Mesenchymal stem cell (in vitro differentiated cells and primary cell): ENCODE measurements at regions not wholly inside any gene's neighbourhood (a gene's known extent, or its start where the extent isn't known, plus 50 kb on each side); places are given as distances from the start of the nearest gene placed in this dataset.

Experiments
- DNase-seq: peaks from one replicate; pipeline ENCODE4 v3.0.0-alpha.2; 2013
- H2AFZ ChIP-seq: one replicate; pipeline ENCODE4 v1.6.1; 2013; ENCODE audit warnings: low read depth, mild to moderate bottlenecking, control low read depth, inconsistent platforms, low read length, moderate library complexity
- H2AK5ac ChIP-seq: 2 replicates; pipeline ENCODE4 v1.6.1; 2013; ENCODE audit warnings: low read length, moderate library complexity, mild to moderate bottlenecking, inconsistent platforms; ENCODE audit not compliant: severe bottlenecking
- H2BK120ac ChIP-seq: one replicate; pipeline ENCODE4 v1.6.1; 2013; ENCODE audit warnings: low read depth, mild to moderate bottlenecking, inconsistent platforms, low read length, moderate library complexity
- H2BK12ac ChIP-seq, 2 experiments: one replicate each; pipeline ENCODE4 v1.6.1; 2013; ENCODE audit warnings: inconsistent platforms in 2 of 2, low read length in 2 of 2, mild to moderate bottlenecking in 2 of 2, moderate library complexity in 2 of 2, control low read depth in 1 of 2
- H2BK15ac ChIP-seq: one replicate; pipeline ENCODE4 v1.6.1; 2013; ENCODE audit warnings: mild to moderate bottlenecking, low read depth, inconsistent platforms; ENCODE audit not compliant: poor library complexity, severe bottlenecking
- H2BK5ac ChIP-seq: 2 replicates; pipeline ENCODE4 v1.6.1; 2013; ENCODE audit warnings: low read depth, mild to moderate bottlenecking, low read length, control low read depth, inconsistent platforms; ENCODE audit not compliant: poor library complexity, severe bottlenecking
- H3K14ac ChIP-seq, 2 experiments: one replicate each; pipeline ENCODE4 v1.6.1; 2013; ENCODE audit warnings: inconsistent platforms in 2 of 2, low read length in 2 of 2, control low read depth in 1 of 2, mild to moderate bottlenecking in 1 of 2, moderate library complexity in 1 of 2
- H3K18ac ChIP-seq, 2 experiments: one replicate each; pipeline ENCODE4 v1.6.1; 2013; ENCODE audit warnings: inconsistent platforms in 2 of 2, low read length in 2 of 2, control low read depth in 1 of 2, low read depth in 1 of 2, mild to moderate bottlenecking in 1 of 2
- H3K23ac ChIP-seq, 2 experiments: one replicate each; pipeline ENCODE4 v1.6.1; 2013; ENCODE audit warnings: inconsistent platforms in 2 of 2, low read length in 2 of 2, mild to moderate bottlenecking in 2 of 2, moderate library complexity in 2 of 2, control low read depth in 1 of 2
- H3K27ac ChIP-seq: 2 replicates; pipeline ENCODE4 v1.5.1; 2013; ENCODE audit warnings: mild to moderate bottlenecking, moderate library complexity, low read length, control low read depth, inconsistent platforms; ENCODE audit not compliant: poor library complexity, severe bottlenecking
- H3K27me3 ChIP-seq, 2 experiments: 2 replicates each; pipeline versions ENCODE4 v1.6.1 to v1.7.0; 2013; ENCODE audit warnings: low read length in 2 of 2, mild to moderate bottlenecking in 2 of 2, moderate library complexity in 2 of 2, control low read depth in 1 of 2, inconsistent platforms in 1 of 2; ENCODE audit not compliant: control insufficient read depth in 1 of 2, insufficient read depth in 1 of 2
- H3K36me3 ChIP-seq, 2 experiments: 2 replicates each; pipeline versions ENCODE4 v1.6.1 to v1.7.0; 2013; ENCODE audit warnings: low read length in 2 of 2, control low read depth in 1 of 2, inconsistent platforms in 1 of 2, low read depth in 1 of 2, mild to moderate bottlenecking in 1 of 2; ENCODE audit not compliant: insufficient read depth in 2 of 2, control insufficient read depth in 1 of 2
- H3K4ac ChIP-seq, 2 experiments: one replicate each; pipeline ENCODE4 v1.6.1; 2013; ENCODE audit warnings: inconsistent platforms in 2 of 2, low read length in 2 of 2, mild to moderate bottlenecking in 2 of 2, moderate library complexity in 2 of 2, control low read depth in 1 of 2, low read depth in 1 of 2
- H3K4me1 ChIP-seq: 2 replicates; pipeline ENCODE4 v1.6.1; 2013; ENCODE audit warnings: low read depth, low read length, control low read depth; ENCODE audit not compliant: control insufficient read depth, insufficient read depth
- H3K4me2 ChIP-seq: 2 replicates; pipeline ENCODE4 v1.6.1; 2013; ENCODE audit warnings: low read length, mild to moderate bottlenecking, inconsistent platforms; ENCODE audit not compliant: poor library complexity, severe bottlenecking
- H3K4me3 ChIP-seq, 2 experiments: 2 replicates each; pipeline versions ENCODE4 v1.5.1 to v1.7.0; 2013; ENCODE audit warnings: low read length in 2 of 2, mild to moderate bottlenecking in 2 of 2, control low read depth in 1 of 2, low read depth in 1 of 2; ENCODE audit not compliant: insufficient read depth in 1 of 2
- H3K79me1 ChIP-seq: replicated peaks from 2 replicates; pipeline ENCODE4 v1.6.1; 2013; ENCODE audit warnings: mild to moderate bottlenecking, control low read depth, low read length, inconsistent platforms; ENCODE audit not compliant: poor library complexity, severe bottlenecking
- H3K9ac ChIP-seq: 2 replicates; pipeline ENCODE4 v1.7.0; 2013; ENCODE audit warnings: mild to moderate bottlenecking, low read length, moderate library complexity
- H3K9me3 ChIP-seq: 2 replicates; pipeline ENCODE4 v1.7.0; 2013; ENCODE audit warnings: mild to moderate bottlenecking, low read length; ENCODE audit not compliant: control insufficient read depth
- H4K8ac ChIP-seq: one replicate; pipeline ENCODE4 v1.6.1; 2013; ENCODE audit warnings: inconsistent platforms, mild to moderate bottlenecking, low read length, moderate library complexity
- H4K91ac ChIP-seq: one replicate; pipeline ENCODE4 v1.6.1; 2013; ENCODE audit warnings: mild to moderate bottlenecking, low read length, inconsistent platforms
- WGBS: methylation state at CpG from one replicate; pipeline ENCODE4 v1.1.7; 2013; ENCODE audit warnings: mixed read lengths; 5-methylcytosine and 5-hydroxymethylcytosine counted together

GRCh38 chr7:35398518-35398917, 144.6 kb upstream of the TBX20 start:
- no peaks in the 10 kb centered on the region for H3K4me1 ChIP-seq
- no peak overlapping the region for H3K4ac ChIP-seq
- H2AFZ ChIP-seq: no peak overlapping the region
- H3K9me3 ChIP-seq: no peaks in the 10 kb centered on the region
- H3K27ac ChIP-seq: no peak overlapping the region
- H2BK15ac ChIP-seq: no peak overlapping the region
- H3K18ac ChIP-seq: no peak overlapping the region
- no peak overlapping the region for H3K23ac ChIP-seq
- no peak overlapping the region for H2BK120ac ChIP-seq
- no peak overlapping the region for H3K9ac ChIP-seq
- 63% methylated on average over 4 of the region's 4 CpGs for WGBS
- H3K14ac ChIP-seq: no peak overlapping the region
- H4K8ac ChIP-seq: no peak overlapping the region
- H3K27me3 ChIP-seq: peaks cover 6 to 10% of the 10 kb centered on the region in 2 experiments
- H3K4me2 ChIP-seq: no peak overlapping the region
- no peaks in the 10 kb centered on the region for H3K79me1 ChIP-seq
- no peak overlapping the region for H3K4me3 ChIP-seq
- no peaks in the 10 kb centered on the region for H3K36me3 ChIP-seq
- no peak for DNase-seq
- H2AK5ac ChIP-seq: no peak overlapping the region
- no peak overlapping the region for H4K91ac ChIP-seq
- no peak overlapping the region for H2BK12ac ChIP-seq
- H2BK5ac ChIP-seq: no peak overlapping the region

- H2BK15ac ChIP-seq: no peak overlapping the region
- H3K4me2 ChIP-seq: no peak overlapping the region
- H3K27me3 ChIP-seq: no peaks in the 10 kb centered on the region
- 61% methylated on average over 5 of the region's 5 CpGs for WGBS
- H2AK5ac ChIP-seq: no peak overlapping the region
- H3K9ac ChIP-seq: no peak overlapping the region
- no peak overlapping the region for H3K4me3 ChIP-seq
- no peak overlapping the region for H2BK5ac ChIP-seq
- no peak overlapping the region for H4K91ac ChIP-seq
- H2BK12ac ChIP-seq: no peak overlapping the region
- H3K14ac ChIP-seq: no peak overlapping the region
- H3K4ac ChIP-seq: no peak overlapping the region
- DNase-seq: no peak
- no peaks in the 10 kb centered on the region for H3K36me3 ChIP-seq
- H2AFZ ChIP-seq: no peak overlapping the region
- no peak overlapping the region for H2BK120ac ChIP-seq
- no peaks in the 10 kb centered on the region for H3K9me3 ChIP-seq
- no peaks in the 10 kb centered on the region for H3K4me1 ChIP-seq
- H3K23ac ChIP-seq: no peak overlapping the region
- H3K79me1 ChIP-seq: no peaks in the 10 kb centered on the region
- no peak overlapping the region for H4K8ac ChIP-seq
- H3K27ac ChIP-seq: no peak overlapping the region
- H3K18ac ChIP-seq: no peak overlapping the region
These were observed 136.2 kb upstream of the TBX20 start for GRCh38 chr7:35390146-35390545.

DNA sequence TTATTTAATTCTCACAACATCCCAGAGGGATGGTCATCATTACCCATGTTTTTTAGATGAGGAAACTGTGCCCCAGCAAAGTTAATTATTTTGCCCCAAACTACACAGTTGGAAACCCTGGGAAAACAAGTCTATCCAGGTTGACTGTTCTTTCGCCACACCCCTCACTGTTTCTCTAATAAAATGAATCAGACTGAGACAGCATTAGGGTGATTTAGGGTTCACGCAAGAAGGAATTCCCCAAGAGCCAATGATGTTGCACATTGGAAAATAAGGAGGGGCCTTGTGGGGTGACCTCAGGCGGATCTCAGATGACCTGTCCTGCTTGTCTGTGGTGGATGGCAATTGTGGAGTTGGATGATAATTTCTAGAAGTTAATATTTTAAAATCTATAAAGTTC, 135.7 kb upstream of the TBX20 start:
- Histone ChIP-seq H3K4ac (no peak overlapping the region), H4K8ac (no peak overlapping the region), H3K18ac (no peak overlapping the region), H3K79me1 (no peaks in the 10 kb centered on the region), H3K36me3 (no peaks in the 10 kb centered on the region), H3K9ac (no peak overlapping the region), H3K4me3 (no peak overlapping the region), H2BK15ac (no peak overlapping the region), H3K14ac (no peak overlapping the region), H2BK12ac (no peak overlapping the region), H3K4me1 (no peaks in the 10 kb centered on the region), H2BK5ac (no peak overlapping the region), H3K9me3 (no peaks in the 10 kb centered on the region), H3K27me3 (no peaks in the 10 kb centered on the region), H3K27ac (no peak overlapping the region), H3K4me2 (no peak overlapping the region), H2AFZ (no peak overlapping the region), H4K91ac (no peak overlapping the region), H3K23ac (no peak overlapping the region), H2BK120ac (no peak overlapping the region), H2AK5ac (no peak overlapping the region)
- DNase-seq: no peak
- 87% methylated on average over 3 of the region's 3 CpGs for WGBS

- WGBS: 83% methylated on average over 10 of the region's 12 CpGs
- H3K18ac ChIP-seq: no peak overlapping the region
- H3K14ac ChIP-seq: no peak overlapping the region
These were observed 133.2 kb upstream of the TBX20 start for GRCh38 chr7:35386816-35387706.

More at GRCh38 chr7:35386816-35387706, 133.2 kb upstream of the TBX20 start:
- H3K4me2 ChIP-seq: no peak overlapping the region
- H2BK5ac ChIP-seq: no peak overlapping the region
- no peaks in the 10 kb centered on the region for H3K36me3 ChIP-seq
- H3K4me3 ChIP-seq: no peak overlapping the region
- no peak overlapping the region for H4K91ac ChIP-seq
- no peaks in the 10 kb centered on the region for H3K9me3 ChIP-seq
- no peaks in the 10 kb centered on the region for H3K79me1 ChIP-seq
- H2BK15ac ChIP-seq: no peak overlapping the region
- no peak overlapping the region for H3K9ac ChIP-seq
- H2BK120ac ChIP-seq: no peak overlapping the region
- H2BK12ac ChIP-seq: no peak overlapping the region
- no peak overlapping the region for H2AK5ac ChIP-seq
- no peaks in the 10 kb centered on the region for H3K4me1 ChIP-seq
- H4K8ac ChIP-seq: no peak overlapping the region
- no peak overlapping the region for H3K23ac ChIP-seq
- no peak overlapping the region for H3K4ac ChIP-seq
- H2AFZ ChIP-seq: no peak overlapping the region
- no peak overlapping the region for H3K27ac ChIP-seq
- no peaks in the 10 kb centered on the region for H3K27me3 ChIP-seq
- no peak for DNase-seq
